Ovary (tissue), 1 donor: ENCODE measurements at regions not wholly inside any gene's neighbourhood (a gene's known extent, or its start where the extent isn't known, plus 50 kb on each side); places are given as distances from the start of the nearest gene placed in this dataset.

ENCODE experiments used
- EP300 ChIP-seq: sonication (generic); formaldehyde crosslinking; IDR thresholded peaks from one replicate; pipeline ENCODE4 v1.6.1; 2017; ENCODE audit warnings: antibody characterized with exemption
- POLR2A ChIP-seq: fragments of 450-650 bp; IDR thresholded peaks from one replicate; pipeline ENCODE4 v1.6.1; 2017; ENCODE audit warnings: antibody characterized with exemption, mild to moderate bottlenecking, moderate library complexity

DNA sequence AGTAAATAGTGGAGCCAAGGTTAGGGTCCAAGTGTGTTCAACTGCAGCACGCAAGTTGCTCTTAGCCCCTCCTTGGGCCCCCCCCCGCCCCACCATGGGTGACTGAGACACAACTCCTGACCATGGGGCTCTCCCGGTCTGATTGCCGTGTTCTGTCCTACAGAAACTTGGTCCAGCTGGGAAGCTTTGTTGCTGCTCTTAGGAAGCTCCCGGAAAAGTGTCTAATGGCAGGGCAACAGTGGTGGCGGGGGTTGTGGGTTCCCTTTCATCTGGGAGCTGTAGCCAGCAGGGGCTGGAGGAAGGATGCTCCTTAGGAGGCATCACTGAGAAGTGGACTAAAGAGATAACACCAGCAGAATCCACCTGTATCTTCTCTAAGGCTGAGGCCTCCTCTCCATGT is 111.1 kb downstream of the CYP26B1 start:
- TF ChIP-seq POLR2A (no peak), EP300 (no peak)
